Stomach (tissue), 4 donors: ENCODE measurements at regions not wholly inside any gene's neighbourhood (a gene's known extent, or its start where the extent isn't known, plus 50 kb on each side); places are given as distances from the start of the nearest gene placed in this dataset.

Experiments used
- CTCF ChIP-seq, 7 experiments: fragments of 450-650 bp in 4 of 7; fragments of 200-600 bp in 3 of 7; sonication (generic) in 3 of 7; IDR thresholded peaks; one replicate each; pipeline ENCODE4 v1.5.1; 2016 to 2019; ENCODE audit warnings: antibody characterized with exemption in 7 of 7, control low read depth in 2 of 7, mild to moderate bottlenecking in 1 of 7
- POLR2A ChIP-seq, 4 donors: fragments of 450-650 bp; IDR thresholded peaks; one replicate each; pipeline ENCODE4 v1.6.1; 2016; ENCODE audit warnings: antibody characterized with exemption in 4 of 4, control low read depth in 2 of 4, mild to moderate bottlenecking in 1 of 4, moderate library complexity in 1 of 4
- POLR2AphosphoS5 ChIP-seq, 3 donors: sonication (generic); formaldehyde crosslinking; IDR thresholded peaks; one replicate each; pipeline ENCODE4 v1.6.1; 2016; ENCODE audit warnings: antibody characterized with exemption in 3 of 3

DNA sequence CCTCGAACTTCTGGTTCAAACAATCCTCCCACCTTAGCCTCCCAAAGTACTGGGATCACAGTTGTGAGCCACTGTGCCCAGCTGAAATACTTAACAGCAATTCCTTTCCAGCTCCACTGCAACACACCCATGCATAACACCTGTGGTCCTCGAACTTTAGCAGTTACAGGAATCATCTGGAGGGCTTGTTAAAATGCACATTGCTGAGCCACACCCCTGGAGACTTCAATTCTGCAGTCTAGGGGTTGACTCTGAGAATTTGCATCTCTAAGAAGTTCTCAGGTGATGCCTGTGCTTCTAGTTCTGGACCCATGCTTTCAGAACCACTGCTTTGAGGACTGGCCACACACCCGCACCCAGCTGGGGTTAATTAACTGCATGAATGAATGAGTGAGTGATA lies 53.1 kb upstream of the UBL3 start:
- TF ChIP-seq CTCF (IDR thresholded peaks at IDR 0.05) (no peak), POLR2A (IDR thresholded peaks at IDR 0.05) (no peak), POLR2AphosphoS5 (IDR thresholded peaks at IDR 0.05) (no peak)
